SK-N-SH (cell line): ENCODE measurements at regions not wholly inside any gene's neighbourhood (a gene's known extent, or its start where the extent isn't known, plus 50 kb on each side); places are given as distances from the start of the nearest gene placed in this dataset.

Source experiments
- CTCF ChIA-PET: fragments of 300-600, 350-600 bp; formaldehyde crosslinking; extraction: SDS; loops from one replicate; lab custom pipeline; 2021; lab: Yijun Ruan, JAX
- POLR2A ChIA-PET: fragments of 350-600 bp; sonication (Branson Sonifier 250); formaldehyde crosslinking; extraction: SDS; loops from one replicate; lab custom pipeline; 2020; ENCODE audit warnings: antibody characterized with exemption, inconsistent platforms; lab: Yijun Ruan, JAX
- DNase-seq: peaks from one replicate; pipeline ENCODE4 v3.0.0; 2012
- H2AFZ ChIP-seq: fragments of 200-600 bp; sonication (generic); 2 replicates; pipeline ENCODE4 v1.8.1; 2016; ENCODE audit warnings: antibody characterized with exemption, mild to moderate bottlenecking, low read depth
- H3F3A ChIP-seq: fragments of 200-600 bp; sonication (generic); replicated peaks from 2 replicates; pipeline ENCODE3; 2016; ENCODE audit warnings: antibody characterized with exemption, mild to moderate bottlenecking; ENCODE audit not compliant: insufficient read depth
- H3K27ac ChIP-seq, 2 experiments: fragments of 200-500 bp in 1 of 2; fragments of 200-600 bp in 1 of 2; sonication (Bioruptor generic) in 1 of 2; sonication (generic), shearing (Covaris generic) in 1 of 2; 2 replicates each; pipeline versions ENCODE4 v1.5.1 to v1.6.1; 2014 to 2016; ENCODE audit warnings: low read depth in 2 of 2, inconsistent platforms in 1 of 2, low read length in 1 of 2, mild to moderate bottlenecking in 1 of 2, mixed read lengths in 1 of 2
- H3K27me3 ChIP-seq: fragments of 200-600 bp; sonication (generic), shearing (Covaris generic); 2 replicates; pipeline ENCODE4 v1.6.1; 2016; ENCODE audit warnings: mixed run types; ENCODE audit not compliant: insufficient read depth
- H3K36me3 ChIP-seq, 2 experiments: fragments of 200-500 bp in 1 of 2; fragments of 200-600 bp in 1 of 2; sonication (Bioruptor generic) in 1 of 2; sonication (generic) in 1 of 2; replicated peaks in 1 of 2; 2 replicates each; pipeline versions ENCODE3 to v1.5.1; 2014 to 2016; ENCODE audit warnings: low read length in 1 of 2, mild to moderate bottlenecking in 1 of 2; ENCODE audit not compliant: insufficient read depth in 2 of 2, control insufficient read depth in 1 of 2
- H3K4me1 ChIP-seq, 2 experiments: fragments of 200-500 bp in 1 of 2; fragments of 200-600 bp in 1 of 2; sonication (Bioruptor generic) in 1 of 2; sonication (generic), shearing (Covaris generic) in 1 of 2; 2 replicates each; pipeline versions ENCODE4 v1.5.1 to v1.6.1; 2014 to 2016; ENCODE audit warnings: low read depth in 1 of 2, low read length in 1 of 2, mixed run types in 1 of 2; ENCODE audit not compliant: insufficient read depth in 2 of 2, control insufficient read depth in 1 of 2
- H3K4me2 ChIP-seq: fragments of 200-600 bp; sonication (generic), shearing (Covaris generic); 2 replicates; pipeline ENCODE4 v1.6.1; 2017; ENCODE audit warnings: mixed run types
- H3K4me3 ChIP-seq, 2 experiments: fragments of 200-500 bp in 1 of 2; fragments of 200-600 bp in 1 of 2; sonication (Bioruptor generic) in 1 of 2; sonication (generic), shearing (Covaris generic) in 1 of 2; 2 replicates each; pipeline versions ENCODE4 v1.5.1 to v1.8.1; 2014 to 2016; ENCODE audit warnings: low read depth in 2 of 2, inconsistent platforms in 1 of 2, low read length in 1 of 2, mild to moderate bottlenecking in 1 of 2, mixed read lengths in 1 of 2, moderate library complexity in 1 of 2
- H3K79me2 ChIP-seq: fragments of 200-600 bp; sonication (generic); 2 replicates; pipeline ENCODE4 v1.8.1; 2017; ENCODE audit warnings: mild to moderate bottlenecking; ENCODE audit not compliant: insufficient read depth
- H3K9ac ChIP-seq: fragments of 200-600 bp; sonication (generic); 2 replicates; pipeline ENCODE4 v1.6.1; 2017; ENCODE audit warnings: mixed run types
- H3K9me2 ChIP-seq: fragments of 200-600 bp; sonication (generic); 2 replicates; pipeline ENCODE4 v1.6.1; 2017; ENCODE audit warnings: mixed run types
- H3K9me3 ChIP-seq: fragments of 200-600 bp; sonication (generic); 2 replicates; pipeline ENCODE4 v1.6.1; 2017; ENCODE audit warnings: mixed run types, mild to moderate bottlenecking, moderate library complexity
- H4K20me1 ChIP-seq: fragments of 200-600 bp; sonication (generic); 2 replicates; pipeline ENCODE4 v1.6.1; 2017; ENCODE audit warnings: mild to moderate bottlenecking, mixed run types; ENCODE audit not compliant: insufficient read depth
- EZH2phosphoT487 ChIP-seq: fragments of 200-600 bp; sonication (generic); IDR thresholded peaks from 2 replicates; pipeline ENCODE4 v1.6.1; 2017; ENCODE audit warnings: low read depth, mixed run types, mild to moderate bottlenecking, antibody characterized with exemption, moderate library complexity, borderline replicate concordance
- FOSL2 ChIP-seq: IDR thresholded peaks from 2 replicates; pipeline ENCODE4 v1.4.0; 2012; ENCODE audit warnings: low read depth, mild to moderate bottlenecking, moderate library complexity, borderline replicate concordance
- FOXM1 ChIP-seq: IDR thresholded peaks from 2 replicates; pipeline ENCODE4 v1.4.0; 2012; ENCODE audit warnings: low read depth, mild to moderate bottlenecking
- MEF2A ChIP-seq: IDR thresholded peaks from 2 replicates; pipeline ENCODE4 v1.4.0; 2012; ENCODE audit warnings: low read depth, borderline replicate concordance
- POLR2AphosphoS5 ChIP-seq: IDR thresholded peaks from 2 replicates; pipeline ENCODE4 v1.6.1; 2012; ENCODE audit warnings: low read depth, low read length
- RAD21 ChIP-seq: IDR thresholded peaks from 2 replicates; pipeline ENCODE4 v1.6.1; 2012; ENCODE audit warnings: mild to moderate bottlenecking, low read length
- RCOR1 ChIP-seq: fragments of 150-350 bp; IDR thresholded peaks from 2 replicates; pipeline ENCODE4 v1.6.1; 2017; ENCODE audit warnings: antibody characterized with exemption, low read length
- RXRA ChIP-seq: IDR thresholded peaks from 2 replicates; pipeline ENCODE4 v1.4.0; 2012; ENCODE audit warnings: low read depth, mild to moderate bottlenecking, borderline replicate concordance
- SIN3A ChIP-seq: IDR thresholded peaks from 2 replicates; pipeline ENCODE4 v1.6.1; 2012; ENCODE audit warnings: low read depth, mild to moderate bottlenecking, low read length, moderate library complexity, borderline replicate concordance
- TEAD4 ChIP-seq: IDR thresholded peaks from 2 replicates; pipeline ENCODE4 v1.4.0; 2012; ENCODE audit warnings: mild to moderate bottlenecking, borderline replicate concordance; ENCODE audit not compliant: insufficient read depth
- WGBS: methylation state at CpG from one replicate; pipeline ENCODE4 v1.1.6; 2017; ENCODE audit warnings: low lambda C conversion rate; 5-methylcytosine and 5-hydroxymethylcytosine counted together
- TF ChIP-seq, protein P1 (sequence below): IDR thresholded peaks from 2 replicates; pipeline ENCODE4 v1.4.0; 2012; ENCODE audit warnings: low read depth
- TF ChIP-seq, protein P2 (sequence below): fragments of 150-350 bp; IDR thresholded peaks from 2 replicates; pipeline ENCODE4 v1.6.1; 2016; ENCODE audit warnings: mild to moderate bottlenecking, low read depth, low read length
- TF ChIP-seq, protein P3 (sequence below): IDR thresholded peaks from 2 replicates; pipeline ENCODE4 v1.4.0; 2012; ENCODE audit warnings: low read depth, borderline replicate concordance
- TF ChIP-seq, protein P4 (sequence below): IDR thresholded peaks from 2 replicates; pipeline ENCODE4 v1.4.0; 2012; ENCODE audit warnings: low read depth, borderline replicate concordance
- TF ChIP-seq, protein P5 (sequence below): IDR thresholded peaks from 2 replicates; pipeline ENCODE4 v1.6.1; 2012; ENCODE audit warnings: mild to moderate bottlenecking, low read depth, low read length, moderate library complexity

- no peaks in the 10 kb centered on the region for H3K9me3 ChIP-seq
- no peaks in the 10 kb centered on the region for H3F3A ChIP-seq
- 0% methylated on average over 1 of the region's 1 CpG for WGBS
- H3K4me1 ChIP-seq, result peaks cover 0 to 4% of the 10 kb centered on the region in 2 experiments; a peak in 1 of 4 replicates
- H3K9me2 ChIP-seq, result no peaks in the 10 kb centered on the region
- H3K9ac ChIP-seq, result no peak overlapping the region
- no peak for DNase-seq
- no peak overlapping the region for H3K4me3 ChIP-seq
- TF ChIP-seq FOSL2, result no peak
- no peak for TF ChIP-seq RXRA
- TF ChIP-seq, protein P1, sequence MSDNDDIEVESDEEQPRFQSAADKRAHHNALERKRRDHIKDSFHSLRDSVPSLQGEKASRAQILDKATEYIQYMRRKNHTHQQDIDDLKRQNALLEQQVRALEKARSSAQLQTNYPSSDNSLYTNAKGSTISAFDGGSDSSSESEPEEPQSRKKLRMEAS, result no peak
- no peak for TF ChIP-seq TEAD4
- TF ChIP-seq, protein P2, sequence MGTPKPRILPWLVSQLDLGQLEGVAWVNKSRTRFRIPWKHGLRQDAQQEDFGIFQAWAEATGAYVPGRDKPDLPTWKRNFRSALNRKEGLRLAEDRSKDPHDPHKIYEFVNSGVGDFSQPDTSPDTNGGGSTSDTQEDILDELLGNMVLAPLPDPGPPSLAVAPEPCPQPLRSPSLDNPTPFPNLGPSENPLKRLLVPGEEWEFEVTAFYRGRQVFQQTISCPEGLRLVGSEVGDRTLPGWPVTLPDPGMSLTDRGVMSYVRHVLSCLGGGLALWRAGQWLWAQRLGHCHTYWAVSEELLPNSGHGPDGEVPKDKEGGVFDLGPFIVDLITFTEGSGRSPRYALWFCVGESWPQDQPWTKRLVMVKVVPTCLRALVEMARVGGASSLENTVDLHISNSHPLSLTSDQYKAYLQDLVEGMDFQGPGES, result no peak
- TF ChIP-seq POLR2AphosphoS5, result no peak
- TF ChIP-seq, protein P3, sequence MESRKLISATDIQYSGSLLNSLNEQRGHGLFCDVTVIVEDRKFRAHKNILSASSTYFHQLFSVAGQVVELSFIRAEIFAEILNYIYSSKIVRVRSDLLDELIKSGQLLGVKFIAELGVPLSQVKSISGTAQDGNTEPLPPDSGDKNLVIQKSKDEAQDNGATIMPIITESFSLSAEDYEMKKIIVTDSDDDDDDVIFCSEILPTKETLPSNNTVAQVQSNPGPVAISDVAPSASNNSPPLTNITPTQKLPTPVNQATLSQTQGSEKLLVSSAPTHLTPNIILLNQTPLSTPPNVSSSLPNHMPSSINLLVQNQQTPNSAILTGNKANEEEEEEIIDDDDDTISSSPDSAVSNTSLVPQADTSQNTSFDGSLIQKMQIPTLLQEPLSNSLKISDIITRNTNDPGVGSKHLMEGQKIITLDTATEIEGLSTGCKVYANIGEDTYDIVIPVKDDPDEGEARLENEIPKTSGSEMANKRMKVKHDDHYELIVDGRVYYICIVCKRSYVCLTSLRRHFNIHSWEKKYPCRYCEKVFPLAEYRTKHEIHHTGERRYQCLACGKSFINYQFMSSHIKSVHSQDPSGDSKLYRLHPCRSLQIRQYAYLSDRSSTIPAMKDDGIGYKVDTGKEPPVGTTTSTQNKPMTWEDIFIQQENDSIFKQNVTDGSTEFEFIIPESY, result no peak
- TF ChIP-seq, protein P4, sequence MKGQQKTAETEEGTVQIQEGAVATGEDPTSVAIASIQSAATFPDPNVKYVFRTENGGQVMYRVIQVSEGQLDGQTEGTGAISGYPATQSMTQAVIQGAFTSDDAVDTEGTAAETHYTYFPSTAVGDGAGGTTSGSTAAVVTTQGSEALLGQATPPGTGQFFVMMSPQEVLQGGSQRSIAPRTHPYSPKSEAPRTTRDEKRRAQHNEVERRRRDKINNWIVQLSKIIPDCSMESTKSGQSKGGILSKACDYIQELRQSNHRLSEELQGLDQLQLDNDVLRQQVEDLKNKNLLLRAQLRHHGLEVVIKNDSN, result no peak
- no peak for TF ChIP-seq RAD21
- TF ChIP-seq, protein P5, sequence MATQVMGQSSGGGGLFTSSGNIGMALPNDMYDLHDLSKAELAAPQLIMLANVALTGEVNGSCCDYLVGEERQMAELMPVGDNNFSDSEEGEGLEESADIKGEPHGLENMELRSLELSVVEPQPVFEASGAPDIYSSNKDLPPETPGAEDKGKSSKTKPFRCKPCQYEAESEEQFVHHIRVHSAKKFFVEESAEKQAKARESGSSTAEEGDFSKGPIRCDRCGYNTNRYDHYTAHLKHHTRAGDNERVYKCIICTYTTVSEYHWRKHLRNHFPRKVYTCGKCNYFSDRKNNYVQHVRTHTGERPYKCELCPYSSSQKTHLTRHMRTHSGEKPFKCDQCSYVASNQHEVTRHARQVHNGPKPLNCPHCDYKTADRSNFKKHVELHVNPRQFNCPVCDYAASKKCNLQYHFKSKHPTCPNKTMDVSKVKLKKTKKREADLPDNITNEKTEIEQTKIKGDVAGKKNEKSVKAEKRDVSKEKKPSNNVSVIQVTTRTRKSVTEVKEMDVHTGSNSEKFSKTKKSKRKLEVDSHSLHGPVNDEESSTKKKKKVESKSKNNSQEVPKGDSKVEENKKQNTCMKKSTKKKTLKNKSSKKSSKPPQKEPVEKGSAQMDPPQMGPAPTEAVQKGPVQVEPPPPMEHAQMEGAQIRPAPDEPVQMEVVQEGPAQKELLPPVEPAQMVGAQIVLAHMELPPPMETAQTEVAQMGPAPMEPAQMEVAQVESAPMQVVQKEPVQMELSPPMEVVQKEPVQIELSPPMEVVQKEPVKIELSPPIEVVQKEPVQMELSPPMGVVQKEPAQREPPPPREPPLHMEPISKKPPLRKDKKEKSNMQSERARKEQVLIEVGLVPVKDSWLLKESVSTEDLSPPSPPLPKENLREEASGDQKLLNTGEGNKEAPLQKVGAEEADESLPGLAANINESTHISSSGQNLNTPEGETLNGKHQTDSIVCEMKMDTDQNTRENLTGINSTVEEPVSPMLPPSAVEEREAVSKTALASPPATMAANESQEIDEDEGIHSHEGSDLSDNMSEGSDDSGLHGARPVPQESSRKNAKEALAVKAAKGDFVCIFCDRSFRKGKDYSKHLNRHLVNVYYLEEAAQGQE, result no peak
- TF ChIP-seq FOXM1, result no peak
- TF ChIP-seq SIN3A, result no peak
- no peak for TF ChIP-seq MEF2A
- no peak for TF ChIP-seq EZH2phosphoT487
- TF ChIP-seq RCOR1, result no peak
- H3K27me3 ChIP-seq, result no peaks in the 10 kb centered on the region
- no peak overlapping the region for H2AFZ ChIP-seq
- POLR2A ChIA-PET, result no interaction called here
- H4K20me1 ChIP-seq, result no peaks in the 10 kb centered on the region
- H3K4me2 ChIP-seq, result no peak overlapping the region
- no peak overlapping the region for H3K27ac ChIP-seq
- H3K79me2 ChIP-seq, result no peaks in the 10 kb centered on the region
- CTCF ChIA-PET, result interaction anchor here (1.0 kb wide), 1 partner anchor 30 kb away, joined by 3 read pairs; no protein-coding TSS in a partner anchor
- H3K36me3 ChIP-seq, result no peaks in the 10 kb centered on the region
These were observed 143.1 kb upstream of the GGTLC1 start for GRCh38 chr20:24131684-24132083.
